NB4 (cell line): ENCODE measurements at regions not wholly inside any gene's neighbourhood (a gene's known extent, or its start where the extent isn't known, plus 50 kb on each side); places are given as distances from the start of the nearest gene placed in this dataset.

ENCODE experiments used
- DNase-seq: peaks from one replicate; pipeline ENCODE4 v3.0.0; 2010; ENCODE audit warnings: low read depth
- H3K4me3 ChIP-seq: one replicate; pipeline ENCODE4 v1.5.1; 2011; ENCODE audit warnings: mild to moderate bottlenecking, low read depth, low read length, moderate library complexity
- CTCF ChIP-seq: IDR thresholded peaks from one replicate; pipeline ENCODE4 v1.5.1; 2012; ENCODE audit warnings: low read depth, low read length
- MAX ChIP-seq: IDR thresholded peaks from 2 replicates; pipeline ENCODE4 v1.6.1; 2011; ENCODE audit warnings: low read depth, low read length
- MYC ChIP-seq: IDR thresholded peaks from 2 replicates; pipeline ENCODE4 v1.6.1; 2011; ENCODE audit warnings: low read depth, low read length
- POLR2A ChIP-seq: IDR thresholded peaks from 2 replicates; pipeline ENCODE4 v1.6.1; 2011; ENCODE audit warnings: mild to moderate bottlenecking; ENCODE audit not compliant: insufficient read length; ENCODE audit errors: extremely low read depth

- H3K4me3 ChIP-seq: no peak overlapping the region
- TF ChIP-seq MYC (no peak), CTCF (no peak), POLR2A (no peak)
- DNase-seq: no peak
These were observed 488.1 kb downstream of the IRX1 start for GRCh38 chr5:4083591-4084337.

- no peak overlapping the region for H3K4me3 ChIP-seq
- no peak for DNase-seq
- TF ChIP-seq CTCF (no peak), MAX (no peak), MYC (no peak), POLR2A (no peak)
These were observed 490.4 kb downstream of the IRX1 start for GRCh38 chr5:4086081-4086480.

- no peak for TF ChIP-seq MAX
- no peak for TF ChIP-seq CTCF
- no peak for TF ChIP-seq POLR2A
- no peak for TF ChIP-seq MYC
- H3K4me3 ChIP-seq: no peak overlapping the region
- DNase-seq: no peak
These were observed 491.5 kb downstream of the IRX1 start for GRCh38 chr5:4087110-4087509.

GRCh38 chr5:4089087-4089486 is 493.5 kb downstream of the IRX1 start:
- no peak overlapping the region for H3K4me3 ChIP-seq
- DNase-seq: no peak
- TF ChIP-seq CTCF (no peak), MYC (no peak), MAX (no peak), POLR2A (no peak)

- DNase-seq: no peak
- TF ChIP-seq CTCF (no peak), POLR2A (no peak), MAX (no peak), MYC (no peak)
- H3K4me3 ChIP-seq: no peak overlapping the region
These were observed 497.6 kb downstream of the IRX1 start for GRCh38 chr5:4093236-4093635.
